Liver (tissue), 8 donors: ENCODE measurements at regions not wholly inside any gene's neighbourhood (a gene's known extent, or its start where the extent isn't known, plus 50 kb on each side); places are given as distances from the start of the nearest gene placed in this dataset.

Experiments used
- DNase-seq: peaks from one replicate; pipeline ENCODE4 v3.0.0-alpha.2; 2017; ENCODE audit warnings: low spot score
- H3K27ac ChIP-seq, 2 donors: one replicate each; pipeline ENCODE4 v1.7.0; 2013; ENCODE audit warnings: inconsistent platforms in 2 of 2, low read length in 2 of 2, control low read depth in 1 of 2, low read depth in 1 of 2, mild to moderate bottlenecking in 1 of 2
- H3K27me3 ChIP-seq, 4 donors: one replicate each; pipeline versions ENCODE4 v1.6.1 to v1.7.0; 2013; ENCODE audit warnings: low read length in 3 of 4, inconsistent platforms in 1 of 4, mild to moderate bottlenecking in 1 of 4, moderate library complexity in 1 of 4; ENCODE audit not compliant: control insufficient read depth in 4 of 4, insufficient read depth in 4 of 4
- H3K36me3 ChIP-seq, 4 donors: one replicate each; pipeline versions ENCODE4 v1.6.1 to v1.7.0; 2013; ENCODE audit warnings: low read length in 3 of 4, mild to moderate bottlenecking in 3 of 4, low read depth in 1 of 4, moderate library complexity in 1 of 4; ENCODE audit not compliant: control insufficient read depth in 4 of 4, insufficient read depth in 3 of 4
- H3K4me1 ChIP-seq, 4 donors: one replicate each; pipeline versions ENCODE4 v1.6.1 to v1.7.0; 2013; ENCODE audit warnings: low read length in 3 of 4, mild to moderate bottlenecking in 3 of 4, moderate library complexity in 1 of 4; ENCODE audit not compliant: control insufficient read depth in 4 of 4, insufficient read depth in 4 of 4
- H3K4me3 ChIP-seq, 3 donors: one replicate each; pipeline versions ENCODE4 v1.6.1 to v1.7.0; 2013; ENCODE audit warnings: low read length in 3 of 3, control low read depth in 1 of 3, low read depth in 1 of 3, mild to moderate bottlenecking in 1 of 3
- H3K9ac ChIP-seq, 2 donors: one replicate each; pipeline ENCODE4 v1.7.0; 2013; ENCODE audit warnings: low read length in 2 of 2, mild to moderate bottlenecking in 2 of 2, moderate library complexity in 2 of 2, control low read depth in 1 of 2, low read depth in 1 of 2
- H3K9me3 ChIP-seq, 4 donors: one replicate each; pipeline versions ENCODE4 v1.6.1 to v1.7.0; 2013; ENCODE audit warnings: low read length in 3 of 4; ENCODE audit not compliant: control insufficient read depth in 4 of 4
- EGR1 ChIP-seq, 2 donors: IDR thresholded peaks; 2 replicates each; pipeline ENCODE4 v1.6.1; 2016 to 2018; ENCODE audit warnings: antibody characterized with exemption in 2 of 2, low read depth in 2 of 2
- FOXA1 ChIP-seq: IDR thresholded peaks from 2 replicates; pipeline ENCODE4 v1.6.1; 2016; ENCODE audit warnings: antibody characterized with exemption
- FOXA2 ChIP-seq: IDR thresholded peaks from 2 replicates; pipeline ENCODE4 v1.6.1; 2016; ENCODE audit warnings: antibody characterized with exemption
- GABPA ChIP-seq, 2 donors: IDR thresholded peaks in 1 of 2; conservative IDR thresholded peaks in 1 of 2; 2 replicates each; pipeline ENCODE4 v1.6.1; 2016; ENCODE audit warnings: antibody characterized with exemption in 2 of 2, mild to moderate bottlenecking in 1 of 2, moderate library complexity in 1 of 2
- HNF4A ChIP-seq, 2 donors: conservative IDR thresholded peaks; 2 replicates each; pipeline ENCODE4 v1.6.1; 2016; ENCODE audit warnings: antibody characterized with exemption in 2 of 2, mild to moderate bottlenecking in 2 of 2
- HNF4G ChIP-seq: IDR thresholded peaks from 2 replicates; pipeline ENCODE4 v1.6.1; 2016; ENCODE audit warnings: antibody characterized with exemption
- JUND ChIP-seq, 2 donors: IDR thresholded peaks; 2 replicates each; pipeline ENCODE4 v1.6.1; 2016; ENCODE audit warnings: antibody characterized with exemption in 2 of 2
- MAX ChIP-seq: IDR thresholded peaks from 2 replicates; pipeline ENCODE4 v1.6.1; 2016; ENCODE audit warnings: antibody characterized with exemption
- NR2F2 ChIP-seq: IDR thresholded peaks from 2 replicates; pipeline ENCODE4 v1.6.1; 2016; ENCODE audit warnings: antibody characterized with exemption
- RAD21 ChIP-seq, 2 donors: IDR thresholded peaks; 2 replicates each; pipeline ENCODE4 v1.6.1; 2016; ENCODE audit warnings: antibody characterized with exemption in 2 of 2, mild to moderate bottlenecking in 2 of 2
- RXRA ChIP-seq, 2 donors: IDR thresholded peaks; 2 replicates each; pipeline ENCODE4 v1.6.1; 2017 to 2018; ENCODE audit warnings: antibody characterized with exemption in 2 of 2, mild to moderate bottlenecking in 1 of 2
- SP1 ChIP-seq: IDR thresholded peaks from 2 replicates; pipeline ENCODE4 v1.6.1; 2018; ENCODE audit warnings: antibody characterized with exemption, mild to moderate bottlenecking
- TAF1 ChIP-seq: conservative IDR thresholded peaks from 2 replicates; pipeline ENCODE4 v1.6.1; 2016; ENCODE audit warnings: antibody characterized with exemption, mild to moderate bottlenecking
- YY1 ChIP-seq: IDR thresholded peaks from 2 replicates; pipeline ENCODE4 v1.6.1; 2016; ENCODE audit warnings: antibody characterized with exemption, mild to moderate bottlenecking
- ZBTB33 ChIP-seq: IDR thresholded peaks from 2 replicates; pipeline ENCODE4 v1.6.1; 2016; ENCODE audit warnings: antibody characterized with exemption
- WGBS: extraction: QIAGEN DNeasy Blood & Tissue Kit; methylation state at CpG from one replicate; pipeline ENCODE4 v1.1.7; 2013; 5-methylcytosine and 5-hydroxymethylcytosine counted together
- TF ChIP-seq, protein P1 (sequence below): IDR thresholded peaks from 2 replicates; pipeline ENCODE4 v1.6.1; 2016; ENCODE audit warnings: antibody characterized with exemption
- TF ChIP-seq, protein P2 (sequence below): IDR thresholded peaks from 2 replicates; pipeline ENCODE4 v1.6.1; 2016; ENCODE audit warnings: antibody characterized with exemption, mild to moderate bottlenecking
- TF ChIP-seq, protein P3 (sequence below): fragments of 150-350 bp; IDR thresholded peaks from 2 replicates; pipeline ENCODE4 v1.5.1; 2017; ENCODE audit warnings: improper control_type of control experiment, low read depth, low read length; ENCODE audit not compliant: missing input control
- donor health status: healthy.
- donor health status: healthy.
- donor health status: healthy.
- donor health status: healthy.
- donor health status: healthy.

- no peaks in the 10 kb centered on the region for H3K9me3 ChIP-seq
Measured at GRCh38 chr2:15801439-15801838, 138.9 kb upstream of the MYCN start.

GRCh38 chr2:15801904-15802303, 138.4 kb upstream of the MYCN start:
- no peak overlapping the region for H3K27ac ChIP-seq
- no peaks in the 10 kb centered on the region for H3K36me3 ChIP-seq
- DNase-seq: no peak
- H3K27me3 ChIP-seq: no peaks in the 10 kb centered on the region
- TF ChIP-seq, protein P1, sequence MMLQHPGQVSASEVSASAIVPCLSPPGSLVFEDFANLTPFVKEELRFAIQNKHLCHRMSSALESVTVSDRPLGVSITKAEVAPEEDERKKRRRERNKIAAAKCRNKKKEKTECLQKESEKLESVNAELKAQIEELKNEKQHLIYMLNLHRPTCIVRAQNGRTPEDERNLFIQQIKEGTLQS: no peak
- TF ChIP-seq NR2F2: no peak
- no peak for TF ChIP-seq HNF4A (conservative IDR thresholded peaks at IDR 0.05)
- no peak for TF ChIP-seq SP1
- TF ChIP-seq, protein P2, sequence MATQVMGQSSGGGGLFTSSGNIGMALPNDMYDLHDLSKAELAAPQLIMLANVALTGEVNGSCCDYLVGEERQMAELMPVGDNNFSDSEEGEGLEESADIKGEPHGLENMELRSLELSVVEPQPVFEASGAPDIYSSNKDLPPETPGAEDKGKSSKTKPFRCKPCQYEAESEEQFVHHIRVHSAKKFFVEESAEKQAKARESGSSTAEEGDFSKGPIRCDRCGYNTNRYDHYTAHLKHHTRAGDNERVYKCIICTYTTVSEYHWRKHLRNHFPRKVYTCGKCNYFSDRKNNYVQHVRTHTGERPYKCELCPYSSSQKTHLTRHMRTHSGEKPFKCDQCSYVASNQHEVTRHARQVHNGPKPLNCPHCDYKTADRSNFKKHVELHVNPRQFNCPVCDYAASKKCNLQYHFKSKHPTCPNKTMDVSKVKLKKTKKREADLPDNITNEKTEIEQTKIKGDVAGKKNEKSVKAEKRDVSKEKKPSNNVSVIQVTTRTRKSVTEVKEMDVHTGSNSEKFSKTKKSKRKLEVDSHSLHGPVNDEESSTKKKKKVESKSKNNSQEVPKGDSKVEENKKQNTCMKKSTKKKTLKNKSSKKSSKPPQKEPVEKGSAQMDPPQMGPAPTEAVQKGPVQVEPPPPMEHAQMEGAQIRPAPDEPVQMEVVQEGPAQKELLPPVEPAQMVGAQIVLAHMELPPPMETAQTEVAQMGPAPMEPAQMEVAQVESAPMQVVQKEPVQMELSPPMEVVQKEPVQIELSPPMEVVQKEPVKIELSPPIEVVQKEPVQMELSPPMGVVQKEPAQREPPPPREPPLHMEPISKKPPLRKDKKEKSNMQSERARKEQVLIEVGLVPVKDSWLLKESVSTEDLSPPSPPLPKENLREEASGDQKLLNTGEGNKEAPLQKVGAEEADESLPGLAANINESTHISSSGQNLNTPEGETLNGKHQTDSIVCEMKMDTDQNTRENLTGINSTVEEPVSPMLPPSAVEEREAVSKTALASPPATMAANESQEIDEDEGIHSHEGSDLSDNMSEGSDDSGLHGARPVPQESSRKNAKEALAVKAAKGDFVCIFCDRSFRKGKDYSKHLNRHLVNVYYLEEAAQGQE: no peak
- TF ChIP-seq JUND (IDR thresholded peaks at IDR 0.05): no peak
- no peak for TF ChIP-seq HNF4G
- no peak for TF ChIP-seq EGR1 (IDR thresholded peaks at IDR 0.05; ENCODE audit: low read depth in 2 of 2)
- TF ChIP-seq FOXA1: no peak
- TF ChIP-seq GABPA (IDR thresholded peaks at IDR 0.05 in 1 of 2, conservative IDR thresholded peaks at IDR 0.05 in 1 of 2): no peak
- no peak for TF ChIP-seq YY1
- no peak for TF ChIP-seq RXRA (IDR thresholded peaks at IDR 0.05)
- no peak for TF ChIP-seq FOXA2
- TF ChIP-seq, protein P3, sequence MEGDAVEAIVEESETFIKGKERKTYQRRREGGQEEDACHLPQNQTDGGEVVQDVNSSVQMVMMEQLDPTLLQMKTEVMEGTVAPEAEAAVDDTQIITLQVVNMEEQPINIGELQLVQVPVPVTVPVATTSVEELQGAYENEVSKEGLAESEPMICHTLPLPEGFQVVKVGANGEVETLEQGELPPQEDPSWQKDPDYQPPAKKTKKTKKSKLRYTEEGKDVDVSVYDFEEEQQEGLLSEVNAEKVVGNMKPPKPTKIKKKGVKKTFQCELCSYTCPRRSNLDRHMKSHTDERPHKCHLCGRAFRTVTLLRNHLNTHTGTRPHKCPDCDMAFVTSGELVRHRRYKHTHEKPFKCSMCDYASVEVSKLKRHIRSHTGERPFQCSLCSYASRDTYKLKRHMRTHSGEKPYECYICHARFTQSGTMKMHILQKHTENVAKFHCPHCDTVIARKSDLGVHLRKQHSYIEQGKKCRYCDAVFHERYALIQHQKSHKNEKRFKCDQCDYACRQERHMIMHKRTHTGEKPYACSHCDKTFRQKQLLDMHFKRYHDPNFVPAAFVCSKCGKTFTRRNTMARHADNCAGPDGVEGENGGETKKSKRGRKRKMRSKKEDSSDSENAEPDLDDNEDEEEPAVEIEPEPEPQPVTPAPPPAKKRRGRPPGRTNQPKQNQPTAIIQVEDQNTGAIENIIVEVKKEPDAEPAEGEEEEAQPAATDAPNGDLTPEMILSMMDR: no peak
- no peak for TF ChIP-seq RAD21 (IDR thresholded peaks at IDR 0.05)
- TF ChIP-seq ZBTB33: no peak
- TF ChIP-seq TAF1: no peak
- no peak for TF ChIP-seq MAX
- H3K4me3 ChIP-seq: no peak overlapping the region
- H3K9me3 ChIP-seq: no peaks in the 10 kb centered on the region
- WGBS: 92% methylated on average over 6 of the region's 6 CpGs
- no peak overlapping the region for H3K9ac ChIP-seq
- H3K4me1 ChIP-seq: no peaks in the 10 kb centered on the region

More at GRCh38 chr2:15801439-15801838, 138.9 kb upstream of the MYCN start:
- Histone ChIP-seq H3K27me3 (no peaks in the 10 kb centered on the region), H3K27ac (no peak overlapping the region), H3K36me3 (no peaks in the 10 kb centered on the region), H3K9ac (no peak overlapping the region), H3K4me1 (no peaks in the 10 kb centered on the region), H3K4me3 (no peak overlapping the region)
- DNase-seq: no peak
- WGBS: 97% methylated on average over 14 of the region's 14 CpGs
- TF ChIP-seq JUND (IDR thresholded peaks at IDR 0.05): no peak
